HCT116 (cell line): ENCODE measurements at regions not wholly inside any gene's neighbourhood (a gene's known extent, or its start where the extent isn't known, plus 50 kb on each side); places are given as distances from the start of the nearest gene placed in this dataset.

Source experiments
- ATAC-seq: fragments of 200-7000 bp; cut with Tn5 transposase; 2 replicates; pipeline ENCODE4 v1.9.1; 2020; ENCODE audit warnings: mild to moderate bottlenecking, moderate library complexity
- BruUV-seq: library from RNA; stranded (reverse); fragments of 400-500 nt; replicated peaks from 2 replicates; lab custom pipeline; 2021; lab: Mats Ljungman, UMichigan
- CTCF ChIA-PET: fragments of 300-600 bp; sonication (Branson Sonifier 250); formaldehyde crosslinking; loops from one replicate; lab custom pipeline; 2021; ENCODE audit warnings: antibody characterized with exemption; lab: Charles Lee
- POLR2A ChIA-PET: fragments of 300-600, 350-600 bp; sonication (Branson Sonifier 250); formaldehyde crosslinking; loops from one replicate; lab custom pipeline; 2021; ENCODE audit warnings: antibody characterized with exemption; lab: Charles Lee
- RAD21 ChIA-PET, 2 experiments: fragments of 300-600 bp; sonication (Branson Sonifier 250); formaldehyde crosslinking; loops; one replicate each; lab custom pipeline; 2023; ENCODE audit warnings: low total read pairs in 2 of 2; ENCODE audit not compliant: uncharacterized antibody in 2 of 2, unreplicated experiment in 2 of 2, low non-redundant PET in 1 of 2; lab: Charles Lee
- DNase-seq: peaks from one replicate; pipeline ENCODE4 v3.0.0-alpha.2; 2010; ENCODE audit warnings: low read depth, low spot score
- H2AFZ ChIP-seq: fragments of 200-600 bp; shearing (Covaris generic), sonication (generic); 2 replicates; pipeline ENCODE4 v1.6.1; 2017; ENCODE audit warnings: low read depth, mixed run types, mixed read lengths, antibody characterized with exemption, low read length; ENCODE audit not compliant: poor library complexity, severe bottlenecking
- H3K27ac ChIP-seq: 2 replicates; pipeline ENCODE4 v1.5.1; 2012; ENCODE audit warnings: low read depth, low read length
- H3K27me3 ChIP-seq: fragments of 200-600 bp; sonication (generic); 2 replicates; pipeline ENCODE4 v1.6.1; 2016; ENCODE audit warnings: mixed run types, low read length, mixed read lengths; ENCODE audit not compliant: insufficient read depth
- H3K36me3 ChIP-seq, 2 experiments: fragments of 200-500 bp in 1 of 2; fragments of 200-600 bp in 1 of 2; sonication (Bioruptor generic) in 1 of 2; sonication (generic) in 1 of 2; 2 replicates each; pipeline versions ENCODE4 v1.5.1 to v1.6.1; 2014 to 2016; ENCODE audit warnings: low read length in 2 of 2, inconsistent platforms in 1 of 2, mixed read lengths in 1 of 2, mixed run types in 1 of 2; ENCODE audit not compliant: insufficient read depth in 2 of 2, control insufficient read depth in 1 of 2
- H3K4me1 ChIP-seq, 2 experiments: fragments of 200-600 bp in 1 of 2; sonication (generic) in 1 of 2; 2 replicates each; pipeline versions ENCODE4 v1.5.1 to v1.6.1; 2012 to 2017; ENCODE audit warnings: low read length in 2 of 2, inconsistent platforms in 1 of 2, mild to moderate bottlenecking in 1 of 2, mixed read lengths in 1 of 2, mixed run types in 1 of 2, moderate library complexity in 1 of 2; ENCODE audit not compliant: insufficient read depth in 2 of 2, control insufficient read depth in 1 of 2
- H3K4me2 ChIP-seq: fragments of 200-600 bp; sonication (generic); 2 replicates; pipeline ENCODE4 v1.6.1; 2017; ENCODE audit warnings: mixed run types, low read length, mixed read lengths
- H3K4me3 ChIP-seq, 2 experiments: fragments of 200-600 bp in 1 of 2; sonication (generic) in 1 of 2; replicated peaks in 1 of 2; 2 replicates each; pipeline ENCODE4 v1.5.1; 2011 to 2016; ENCODE audit warnings: low read length in 2 of 2, control low read depth in 1 of 2, low read depth in 1 of 2, mild to moderate bottlenecking in 1 of 2, mixed read lengths in 1 of 2, mixed run types in 1 of 2
- H3K79me2 ChIP-seq: fragments of 200-600 bp; sonication (generic); 2 replicates; pipeline ENCODE4 v1.6.1; 2017; ENCODE audit warnings: mild to moderate bottlenecking, mixed run types, low read length, moderate library complexity, mixed read lengths; ENCODE audit not compliant: insufficient read depth
- H3K9ac ChIP-seq: fragments of 200-600 bp; sonication (generic); 2 replicates; pipeline ENCODE4 v1.6.1; 2016; ENCODE audit warnings: low read length, mixed read lengths
- H3K9me2 ChIP-seq: fragments of 200-600 bp; sonication (generic), shearing (Covaris generic); 2 replicates; pipeline ENCODE4 v1.6.1; 2017; ENCODE audit warnings: mixed run types, mild to moderate bottlenecking, moderate library complexity; ENCODE audit not compliant: insufficient read depth
- H3K9me3 ChIP-seq, 2 experiments: fragments of 200-500 bp in 1 of 2; fragments of 200-600 bp in 1 of 2; sonication (Bioruptor generic) in 1 of 2; sonication (generic) in 1 of 2; 2 replicates each; pipeline ENCODE4 v1.6.1; 2014 to 2017; ENCODE audit warnings: low read length in 2 of 2, mixed read lengths in 2 of 2, inconsistent platforms in 1 of 2, low read depth in 1 of 2, mild to moderate bottlenecking in 1 of 2, mixed run types in 1 of 2, moderate library complexity in 1 of 2; ENCODE audit not compliant: control insufficient read depth in 1 of 2, insufficient read depth in 1 of 2
- H4K20me1 ChIP-seq: fragments of 200-600 bp; sonication (generic), shearing (Covaris generic); 2 replicates; pipeline ENCODE4 v1.6.1; 2017; ENCODE audit warnings: mixed run types, mild to moderate bottlenecking, moderate library complexity; ENCODE audit not compliant: insufficient read depth
- CEBPB ChIP-seq: IDR thresholded peaks from 2 replicates; pipeline ENCODE4 v1.6.1; 2012; ENCODE audit warnings: low read depth
- EZH2 ChIP-seq: fragments of 200-600 bp; sonication (generic); IDR thresholded peaks from 2 replicates; pipeline ENCODE4 v1.6.1; 2017; ENCODE audit warnings: antibody characterized with exemption, mixed run types
- POLR2A ChIP-seq: IDR thresholded peaks from 2 replicates; pipeline ENCODE4 v1.7.0; 2011; ENCODE audit warnings: borderline replicate concordance; ENCODE audit not compliant: insufficient read depth, insufficient read length; ENCODE audit errors: extremely low read depth
- POLR2AphosphoS5 ChIP-seq: IDR thresholded peaks from 2 replicates; pipeline ENCODE4 v1.6.1; 2011; ENCODE audit warnings: mild to moderate bottlenecking, low read depth, low read length, moderate library complexity
- SP1 ChIP-seq: IDR thresholded peaks from 2 replicates; pipeline ENCODE4 v1.6.1; 2012; ENCODE audit warnings: low read depth
- SRF ChIP-seq: IDR thresholded peaks from 2 replicates; pipeline ENCODE4 v1.6.1; 2012; ENCODE audit warnings: low read depth
- TCF7L2 ChIP-seq: IDR thresholded peaks from 2 replicates; pipeline ENCODE4 v1.7.0; 2011; ENCODE audit warnings: borderline replicate concordance, inconsistent platforms; ENCODE audit not compliant: insufficient read depth, insufficient read length; ENCODE audit errors: extremely low read depth
- YY1 ChIP-seq: IDR thresholded peaks from 2 replicates; pipeline ENCODE4 v1.6.1; 2011; ENCODE audit warnings: low read length, low read depth, moderate library complexity, mild to moderate bottlenecking; ENCODE audit not compliant: insufficient replicate concordance; ENCODE audit errors: extremely low read depth
- ZFX ChIP-seq: fragments of 450-650 bp; IDR thresholded peaks from 2 replicates; pipeline ENCODE4 v1.6.1; 2017
- intact Hi-C: fragments of 100-400 bp; cut with micrococcal nuclease; formaldehyde crosslinking; loops from 2 replicates; pipeline ENCODE4 v1.10.0; 2022
- TF ChIP-seq, protein P1 (sequence below): IDR thresholded peaks from 2 replicates; pipeline ENCODE4 v1.6.1; 2012

DNA sequence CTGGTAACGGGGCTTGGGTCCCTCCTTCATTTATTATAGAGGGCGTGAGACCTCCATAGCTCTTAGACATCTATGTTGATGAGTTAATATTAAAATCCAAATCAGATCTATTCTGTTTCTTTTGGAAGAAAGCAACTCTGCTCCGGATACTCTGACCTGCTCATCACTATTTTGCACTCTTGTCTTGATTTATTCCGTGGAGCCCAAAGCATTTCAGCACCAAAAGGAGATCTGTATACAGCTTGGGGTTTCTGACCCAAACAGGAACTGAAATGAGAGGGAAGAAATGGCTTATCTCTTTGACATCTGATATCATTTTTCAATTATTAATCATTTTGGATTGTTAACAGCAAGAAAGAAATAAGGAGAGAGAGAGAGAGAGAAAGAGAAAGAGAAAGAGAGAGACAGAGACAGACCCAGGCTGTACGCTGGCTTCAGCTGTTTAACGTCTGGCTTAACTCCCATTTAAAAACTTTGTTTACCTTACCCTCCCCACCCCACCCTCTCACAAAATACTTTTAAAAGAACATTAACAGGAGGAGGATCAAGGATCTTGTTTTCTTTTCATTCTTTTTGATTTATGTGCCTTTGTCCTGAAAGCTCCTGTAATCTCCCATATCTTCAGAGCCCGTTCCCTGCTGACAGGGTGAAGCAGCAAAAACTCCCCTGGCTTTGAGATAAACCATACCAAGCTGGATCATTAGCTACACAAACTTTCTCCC lies 231.4 kb upstream of the TUT7 start:
- H2AFZ ChIP-seq, result no peak overlapping the region
- H3K9me3 ChIP-seq, result no peaks in the 10 kb centered on the region
- POLR2A ChIA-PET, result no interaction called here
- no peaks in the 10 kb centered on the region for H3K4me1 ChIP-seq
- no peaks in the 10 kb centered on the region for H3K9me2 ChIP-seq
- no TSS peak for BruUV-seq
- H3K36me3 ChIP-seq, result no peaks in the 10 kb centered on the region
- no peaks in the 10 kb centered on the region for H4K20me1 ChIP-seq
- TF ChIP-seq POLR2A (no peak), TCF7L2 (no peak), SP1 (no peak), CEBPB (no peak), SRF (no peak), EZH2 (no peak)
- TF ChIP-seq, all 23 proteins: peak for 0
- no peaks in the 10 kb centered on the region for H3K79me2 ChIP-seq
- ATAC-seq, result no peak
- H3K27ac ChIP-seq, result no peak overlapping the region
- H3K4me3 ChIP-seq, result no peak overlapping the region
- ChIA-PET CTCF (no interaction called here), RAD21 (no interaction called here)
- no peak for DNase-seq
- H3K9ac ChIP-seq, result no peak overlapping the region
- intact Hi-C loops, result no loop called here
- peaks cover 32% of the 10 kb centered on the region for H3K27me3 ChIP-seq
- no peak overlapping the region for H3K4me2 ChIP-seq

DNA sequence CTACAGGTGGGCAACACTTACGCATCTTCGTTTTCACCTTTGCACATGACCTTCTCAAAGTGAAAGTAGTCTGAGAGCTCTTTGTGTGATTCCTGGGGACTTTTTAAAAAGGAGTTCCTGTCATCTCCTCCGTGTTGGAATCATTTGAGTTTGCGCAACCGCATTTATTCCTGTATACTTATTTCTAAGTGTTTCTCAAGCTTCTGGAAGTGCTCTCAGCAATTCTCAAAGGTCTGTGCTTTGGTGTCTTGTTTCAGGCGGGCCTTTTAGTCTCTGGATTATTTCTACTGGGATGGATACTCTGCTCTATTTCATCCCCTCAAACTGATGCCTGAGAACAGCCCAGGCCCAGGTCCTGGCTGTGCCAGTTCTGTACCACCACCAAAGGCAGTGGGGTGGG lies 226.5 kb upstream of the TUT7 start:
- TF ChIP-seq, protein P1, sequence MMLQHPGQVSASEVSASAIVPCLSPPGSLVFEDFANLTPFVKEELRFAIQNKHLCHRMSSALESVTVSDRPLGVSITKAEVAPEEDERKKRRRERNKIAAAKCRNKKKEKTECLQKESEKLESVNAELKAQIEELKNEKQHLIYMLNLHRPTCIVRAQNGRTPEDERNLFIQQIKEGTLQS, result no peak
- TF ChIP-seq YY1 (no peak), ZFX (no peak), POLR2AphosphoS5 (no peak)
- H3K27me3 ChIP-seq, result peaks cover 17% of the 10 kb centered on the region; the same call in 1 of the 2 replicates
- RAD21 ChIA-PET, result no interaction called here
- no peaks in the 10 kb centered on the region for H3K36me3 ChIP-seq
- no peak overlapping the region for H3K4me3 ChIP-seq
- intact Hi-C loops, result no loop called here
- no TSS peak for BruUV-seq
- no peaks in the 10 kb centered on the region for H3K79me2 ChIP-seq
- DNase-seq (no peak), ATAC-seq (no peak)
- CTCF ChIA-PET, result no interaction called here
- H3K4me2 ChIP-seq, result no peak overlapping the region
- H3K27ac ChIP-seq, result no peak overlapping the region
- no peaks in the 10 kb centered on the region for H3K9me3 ChIP-seq
- H4K20me1 ChIP-seq, result no peaks in the 10 kb centered on the region
- no peak overlapping the region for H2AFZ ChIP-seq
- POLR2A ChIA-PET, result no interaction called here
- H3K4me1 ChIP-seq, result no peaks in the 10 kb centered on the region
- no peak overlapping the region for H3K9ac ChIP-seq
- no peaks in the 10 kb centered on the region for H3K9me2 ChIP-seq
